ENCODE measurements at regions not wholly inside any gene's neighbourhood (a gene's known extent, or its start where the extent isn't known, plus 50 kb on each side); places are given as distances from the start of the nearest gene placed in this dataset.
A peak's percentile ranks its signal among the peaks of the same experiment; 100 is the strongest.

- no peak overlapping the region for H3K4me3 Mint-ChIP-seq (ENCODE audit: unreplicated experiment)
- H3K4me1 Mint-ChIP-seq (ENCODE audit: unreplicated experiment): no peaks in the 10 kb centered on the region
- no peaks in the 10 kb centered on the region for H3K36me3 Mint-ChIP-seq (ENCODE audit: unreplicated experiment)
- H3K27ac Mint-ChIP-seq (ENCODE audit: unreplicated experiment): no peak overlapping the region
- H3K9me3 Mint-ChIP-seq (ENCODE audit: unreplicated experiment): no peaks in the 10 kb centered on the region
- H3K27me3 Mint-ChIP-seq (ENCODE audit: unreplicated experiment): no peaks in the 10 kb centered on the region
- TF ChIP-seq, protein P1, sequence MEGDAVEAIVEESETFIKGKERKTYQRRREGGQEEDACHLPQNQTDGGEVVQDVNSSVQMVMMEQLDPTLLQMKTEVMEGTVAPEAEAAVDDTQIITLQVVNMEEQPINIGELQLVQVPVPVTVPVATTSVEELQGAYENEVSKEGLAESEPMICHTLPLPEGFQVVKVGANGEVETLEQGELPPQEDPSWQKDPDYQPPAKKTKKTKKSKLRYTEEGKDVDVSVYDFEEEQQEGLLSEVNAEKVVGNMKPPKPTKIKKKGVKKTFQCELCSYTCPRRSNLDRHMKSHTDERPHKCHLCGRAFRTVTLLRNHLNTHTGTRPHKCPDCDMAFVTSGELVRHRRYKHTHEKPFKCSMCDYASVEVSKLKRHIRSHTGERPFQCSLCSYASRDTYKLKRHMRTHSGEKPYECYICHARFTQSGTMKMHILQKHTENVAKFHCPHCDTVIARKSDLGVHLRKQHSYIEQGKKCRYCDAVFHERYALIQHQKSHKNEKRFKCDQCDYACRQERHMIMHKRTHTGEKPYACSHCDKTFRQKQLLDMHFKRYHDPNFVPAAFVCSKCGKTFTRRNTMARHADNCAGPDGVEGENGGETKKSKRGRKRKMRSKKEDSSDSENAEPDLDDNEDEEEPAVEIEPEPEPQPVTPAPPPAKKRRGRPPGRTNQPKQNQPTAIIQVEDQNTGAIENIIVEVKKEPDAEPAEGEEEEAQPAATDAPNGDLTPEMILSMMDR (IDR thresholded peaks at IDR 0.05): peak; percentile 55
- no peak for DNase-seq (ENCODE audit: extremely low spot score, unreplicated experiment)
Measured at GRCh38 chr10:16116404-16117304, 256.3 kb upstream of the MINDY3 start.

- H3K9me3 Mint-ChIP-seq (ENCODE audit: unreplicated experiment): no peaks in the 10 kb centered on the region
- no peaks in the 10 kb centered on the region for H3K27me3 Mint-ChIP-seq (ENCODE audit: unreplicated experiment)
- no peak overlapping the region for H3K27ac Mint-ChIP-seq (ENCODE audit: unreplicated experiment)
- TF ChIP-seq, protein P1 (IDR thresholded peaks at IDR 0.05): no peak
- DNase-seq (ENCODE audit: extremely low spot score, unreplicated experiment): no peak
- no peaks in the 10 kb centered on the region for H3K36me3 Mint-ChIP-seq (ENCODE audit: unreplicated experiment)
- H3K4me3 Mint-ChIP-seq (ENCODE audit: unreplicated experiment): no peak overlapping the region
- H3K4me1 Mint-ChIP-seq (ENCODE audit: unreplicated experiment): no peaks in the 10 kb centered on the region
Measured at GRCh38 chr10:16117305-16117695, 257.0 kb upstream of the MINDY3 start.

GRCh38 chr10:16119445-16119844 lies 259.1 kb upstream of the MINDY3 start:
- DNase-seq (ENCODE audit: extremely low spot score, unreplicated experiment): no peak
- no peak overlapping the region for H3K27ac Mint-ChIP-seq (ENCODE audit: unreplicated experiment)
- no peaks in the 10 kb centered on the region for H3K4me1 Mint-ChIP-seq (ENCODE audit: unreplicated experiment)
- TF ChIP-seq, protein P1 (IDR thresholded peaks at IDR 0.05): no peak
- H3K4me3 Mint-ChIP-seq (ENCODE audit: unreplicated experiment): no peak overlapping the region
- no peaks in the 10 kb centered on the region for H3K36me3 Mint-ChIP-seq (ENCODE audit: unreplicated experiment)
- H3K27me3 Mint-ChIP-seq (ENCODE audit: unreplicated experiment): no peaks in the 10 kb centered on the region
- no peaks in the 10 kb centered on the region for H3K9me3 Mint-ChIP-seq (ENCODE audit: unreplicated experiment)

GRCh38 chr10:16120563-16120962 lies 260.3 kb upstream of the MINDY3 start:
- H3K9me3 Mint-ChIP-seq (ENCODE audit: unreplicated experiment): no peaks in the 10 kb centered on the region
- no peaks in the 10 kb centered on the region for H3K27me3 Mint-ChIP-seq (ENCODE audit: unreplicated experiment)
- H3K4me1 Mint-ChIP-seq (ENCODE audit: unreplicated experiment): no peaks in the 10 kb centered on the region
- DNase-seq (ENCODE audit: extremely low spot score, unreplicated experiment): no peak
- H3K4me3 Mint-ChIP-seq (ENCODE audit: unreplicated experiment): no peak overlapping the region
- TF ChIP-seq, protein P1 (IDR thresholded peaks at IDR 0.05): no peak
- H3K27ac Mint-ChIP-seq (ENCODE audit: unreplicated experiment): no peak overlapping the region
- H3K36me3 Mint-ChIP-seq (ENCODE audit: unreplicated experiment): no peaks in the 10 kb centered on the region

GRCh38 chr10:16141499-16141898 lies 281.2 kb upstream of the MINDY3 start:
- no peaks in the 10 kb centered on the region for H3K9me3 Mint-ChIP-seq (ENCODE audit: unreplicated experiment)
- no peaks in the 10 kb centered on the region for H3K4me1 Mint-ChIP-seq (ENCODE audit: unreplicated experiment)
- TF ChIP-seq, protein P1 (IDR thresholded peaks at IDR 0.05): no peak
- no peak overlapping the region for H3K4me3 Mint-ChIP-seq (ENCODE audit: unreplicated experiment)
- no peak for DNase-seq (ENCODE audit: extremely low spot score, unreplicated experiment)
- H3K36me3 Mint-ChIP-seq (ENCODE audit: unreplicated experiment): no peaks in the 10 kb centered on the region
- H3K27ac Mint-ChIP-seq (ENCODE audit: unreplicated experiment): no peak overlapping the region
- no peaks in the 10 kb centered on the region for H3K27me3 Mint-ChIP-seq (ENCODE audit: unreplicated experiment)

All from osteocyte (in vitro differentiated cells).